Stimulated activated CD4-positive, alpha-beta T cell treated with anti-CD3 and anti-CD28 coated beads, Interleukin-15, amount 100 ng/mL, for 24 hours (primary cell): ENCODE measurements at regions not wholly inside any gene's neighbourhood (a gene's known extent, or its start where the extent isn't known, plus 50 kb on each side); places are given as distances from the start of the nearest gene placed in this dataset.

ENCODE experiments used
- DNase-seq: peaks from one replicate; pipeline ENCODE4 v3.0.0-alpha.2; 2020

- DNase-seq = no peak
Measured at GRCh38 chr22:22423681-22424080, 84.9 kb downstream of the ZNF280B start.

GRCh38 chr22:22424210-22424800 is 84.2 kb downstream of the ZNF280B start:
- no peak for DNase-seq

GRCh38 chr22:22424956-22425355 is 83.6 kb downstream of the ZNF280B start:
- no peak for DNase-seq

DNA sequence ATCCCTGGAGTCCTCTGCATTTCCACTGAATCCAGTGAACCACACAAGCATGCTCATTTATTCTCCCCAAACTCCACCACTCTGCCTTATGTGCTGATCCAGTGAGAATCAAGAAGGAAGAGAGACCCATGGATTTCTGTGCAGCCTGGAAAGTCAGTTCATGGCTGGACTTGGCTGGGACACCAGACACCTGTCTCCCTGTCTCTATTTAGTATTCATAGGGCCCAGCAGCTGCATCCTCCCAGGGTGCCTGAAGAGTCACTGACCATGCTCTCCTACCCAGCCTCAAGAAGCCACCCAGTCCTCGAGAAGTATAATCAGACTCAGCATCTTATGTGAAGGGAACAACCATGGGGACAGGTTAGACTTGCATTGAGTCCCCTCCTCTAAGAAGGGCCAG is 83.2 kb downstream of the ZNF280B start:
- DNase-seq = no peak

DNA sequence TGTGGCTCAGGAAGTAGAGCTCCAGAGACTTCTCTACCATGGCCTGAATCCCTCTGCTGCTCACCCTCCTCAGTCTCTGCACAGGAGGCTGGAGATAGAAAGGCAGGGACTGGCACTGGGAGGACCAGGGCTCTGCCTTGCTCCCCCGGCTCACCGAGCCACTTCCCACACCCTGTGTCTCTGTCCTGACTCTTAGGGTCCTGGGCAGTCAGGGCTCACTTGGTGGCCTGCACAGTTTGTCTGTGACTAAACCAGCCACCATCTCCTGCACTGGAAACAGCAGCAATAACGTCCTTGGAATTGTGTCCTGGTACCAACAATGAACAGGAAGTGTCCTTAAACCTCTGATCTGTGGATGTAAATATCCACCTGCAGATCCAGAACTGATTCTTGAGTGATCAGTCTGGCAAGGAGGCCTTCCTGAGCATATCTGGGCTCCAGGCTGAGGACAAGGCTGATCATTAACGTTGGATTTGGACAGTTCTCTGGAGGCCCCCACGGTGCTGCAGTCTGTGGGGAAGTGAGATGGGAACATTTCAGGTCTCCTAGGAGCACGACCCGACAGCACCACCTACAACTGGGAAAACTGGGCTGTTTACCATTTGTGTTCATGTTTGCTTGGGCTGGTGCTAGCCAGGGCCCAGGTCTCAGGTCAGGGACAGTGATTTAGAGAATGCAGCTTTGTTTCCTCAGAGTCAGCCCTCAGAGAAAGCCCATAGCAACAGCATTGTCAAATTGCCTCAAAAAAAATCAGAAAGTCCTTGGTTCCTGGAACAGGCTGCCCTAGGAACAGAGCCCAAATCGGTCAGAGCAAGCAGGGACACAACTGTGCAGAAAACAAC is 82.5 kb downstream of the ZNF280B start:
- no peak for DNase-seq

- DNase-seq = no peak
Measured at GRCh38 chr22:22427542-22428065, 80.9 kb downstream of the ZNF280B start.

- DNase-seq = no peak
Measured at GRCh38 chr22:22428222-22429098, 80.1 kb downstream of the ZNF280B start.

DNA sequence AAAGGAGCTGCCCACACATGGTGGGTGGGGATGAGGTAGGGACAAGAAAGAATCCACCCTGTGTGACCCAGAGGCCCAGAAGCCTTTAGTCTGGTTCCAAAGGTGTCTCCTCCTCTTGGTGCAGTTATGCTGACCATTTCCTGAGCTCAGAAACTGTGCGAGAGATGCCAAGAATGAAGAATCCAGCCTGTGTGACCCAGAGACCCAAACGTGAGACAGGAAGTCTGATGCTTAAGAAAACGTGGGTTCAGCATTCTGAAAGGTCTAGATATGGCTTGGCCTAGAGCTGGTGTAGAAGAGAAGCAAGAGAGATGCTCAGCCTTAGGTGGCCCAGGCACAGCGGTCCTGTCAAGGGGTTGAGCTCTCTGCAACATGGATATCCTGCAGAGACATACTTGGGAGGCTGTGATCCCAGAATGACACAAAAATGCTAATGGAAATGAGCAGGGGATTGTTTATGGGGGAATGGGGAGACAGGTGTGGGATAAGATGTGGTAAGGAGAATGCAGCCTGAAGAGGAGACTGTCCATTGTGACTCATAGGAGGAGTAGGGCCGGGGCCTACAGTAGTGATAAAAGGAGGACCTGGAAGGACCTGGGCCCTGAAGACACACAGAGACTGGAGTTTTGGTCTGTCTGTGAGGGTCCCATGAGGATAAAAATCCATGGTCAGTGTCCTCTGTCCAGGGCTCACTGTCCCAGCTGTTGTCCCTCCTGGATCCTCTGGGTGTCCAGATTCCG is 79.0 kb downstream of the ZNF280B start:
- DNase-seq = no peak

- DNase-seq = no peak
Measured at GRCh38 chr22:22430111-22430820, 78.3 kb downstream of the ZNF280B start.

- peak; percentile 78 for DNase-seq
Measured at GRCh38 chr22:22431271-22432220, 77.0 kb downstream of the ZNF280B start.

- no peak for DNase-seq
Measured at GRCh38 chr22:22432479-22432878, 76.1 kb downstream of the ZNF280B start.

DNA sequence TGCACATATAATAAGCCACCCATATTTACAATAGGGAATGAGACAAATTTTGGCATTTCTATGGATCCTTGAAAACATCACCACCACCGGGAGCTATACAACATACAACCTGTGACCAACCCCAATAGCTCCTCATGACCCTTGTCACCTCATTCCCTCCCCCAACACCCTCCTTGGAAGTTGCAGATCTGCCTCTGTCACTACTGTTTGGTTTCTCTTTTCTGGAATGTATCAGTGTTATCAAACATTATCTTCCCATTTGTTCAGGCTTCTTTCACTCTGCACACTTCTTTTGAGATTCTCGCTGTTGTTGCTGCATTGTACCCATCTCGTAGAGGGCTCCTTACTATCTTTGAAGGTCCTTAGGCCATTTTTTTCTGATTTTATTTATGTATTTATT is 75.6 kb downstream of the ZNF280B start:
- no peak for DNase-seq

- no peak for DNase-seq
Measured at GRCh38 chr22:22433770-22434169, 74.8 kb downstream of the ZNF280B start.
